Panc1 (cell line): ENCODE measurements at regions not wholly inside any gene's neighbourhood (a gene's known extent, or its start where the extent isn't known, plus 50 kb on each side); places are given as distances from the start of the nearest gene placed in this dataset.

Source experiments
- ATAC-seq: fragments of 200-7000 bp; cut with Tn5 transposase; 2 replicates; pipeline ENCODE4 v1.9.1; 2020; ENCODE audit warnings: mild to moderate bottlenecking, moderate library complexity
- BruUV-seq: library from RNA; stranded (reverse); fragments of 400-500 nt; replicated peaks from 2 replicates; lab custom pipeline; 2021; lab: Mats Ljungman, UMichigan
- CTCF ChIA-PET: fragments of 300-600 bp; sonication (Branson Sonifier 250); formaldehyde crosslinking; loops from one replicate; lab custom pipeline; 2022; ENCODE audit warnings: antibody characterized with exemption; lab: Charles Lee
- POLR2A ChIA-PET: fragments of 300-600 bp; sonication (Branson Sonifier 250); formaldehyde crosslinking; loops from one replicate; lab custom pipeline; 2022; ENCODE audit warnings: antibody characterized with exemption; lab: Charles Lee
- DNase-seq: peaks from one replicate; pipeline ENCODE4 v3.0.0-alpha.2; 2010; ENCODE audit warnings: low read depth, low spot score
- H3K27ac ChIP-seq: 2 replicates; pipeline ENCODE4 v1.5.1; 2011; ENCODE audit warnings: mild to moderate bottlenecking, low read length, inconsistent platforms
- H3K27me3 ChIP-seq: fragments of 200-500 bp; sonication (Bioruptor generic); 2 replicates; pipeline ENCODE4 v1.6.0; 2014; ENCODE audit warnings: low read length, inconsistent platforms; ENCODE audit not compliant: control insufficient read depth, insufficient read depth
- H3K36me3 ChIP-seq: fragments of 200-500 bp; sonication (Bioruptor generic); 2 replicates; pipeline ENCODE4 v1.5.1; 2014; ENCODE audit warnings: inconsistent platforms, mild to moderate bottlenecking, low read length, moderate library complexity; ENCODE audit not compliant: control insufficient read depth, insufficient read depth
- H3K4me1 ChIP-seq: 2 replicates; pipeline ENCODE4 v1.5.1; 2011; ENCODE audit warnings: inconsistent platforms, mild to moderate bottlenecking, low read length, moderate library complexity; ENCODE audit not compliant: control insufficient read depth, insufficient read depth
- H3K4me3 ChIP-seq, 2 experiments: 2 replicates each; pipeline ENCODE4 v1.5.1; 2011 to 2012; ENCODE audit warnings: low read depth in 2 of 2, low read length in 2 of 2, mild to moderate bottlenecking in 2 of 2, inconsistent platforms in 1 of 2, moderate library complexity in 1 of 2
- H3K9me3 ChIP-seq: fragments of 200-500 bp; sonication (Bioruptor generic); 2 replicates; pipeline ENCODE4 v1.5.1; 2014; ENCODE audit warnings: low read depth, mild to moderate bottlenecking, inconsistent platforms, low read length, moderate library complexity; ENCODE audit not compliant: control insufficient read depth, insufficient read depth
- POLR2AphosphoS5 ChIP-seq: IDR thresholded peaks from 2 replicates; pipeline ENCODE4 v1.6.1; 2012; ENCODE audit warnings: mild to moderate bottlenecking, low read depth, low read length, moderate library complexity
- SIN3A ChIP-seq: IDR thresholded peaks from 2 replicates; pipeline ENCODE4 v1.6.1; 2012; ENCODE audit warnings: low read depth, mild to moderate bottlenecking, low read length, moderate library complexity, borderline replicate concordance; ENCODE audit not compliant: insufficient read depth
- TCF7L2 ChIP-seq: IDR thresholded peaks from 2 replicates; pipeline ENCODE4 v1.6.1; 2011; ENCODE audit warnings: mild to moderate bottlenecking, low read depth, low read length, inconsistent platforms
- in situ Hi-C: cut with HindIII; loops from 2 replicates; pipeline ENCODE4 v1.10.0; 2016; ENCODE audit warnings: low sequenced_read_pairs, low pct_unique_long_range_greater_than_20kb
- intact Hi-C: fragments of 100-400 bp; cut with micrococcal nuclease; formaldehyde crosslinking; loops from one replicate; pipeline ENCODE4 v1.10.0; 2022; ENCODE audit not compliant: unreplicated experiment
- TF ChIP-seq, protein P1 (sequence below), 2 experiments: IDR thresholded peaks; 2 replicates each; pipeline ENCODE4 v1.6.1; 2011 to 2012; ENCODE audit warnings: low read depth in 2 of 2, control low read depth in 1 of 2, low read length in 1 of 2, mild to moderate bottlenecking in 1 of 2, moderate library complexity in 1 of 2; ENCODE audit not compliant: insufficient read depth in 1 of 2
- TF ChIP-seq, protein P2 (sequence below): fragments of 450-650 bp; IDR thresholded peaks from 2 replicates; pipeline ENCODE4 v1.5.1; 2017; ENCODE audit warnings: mild to moderate bottlenecking

DNA sequence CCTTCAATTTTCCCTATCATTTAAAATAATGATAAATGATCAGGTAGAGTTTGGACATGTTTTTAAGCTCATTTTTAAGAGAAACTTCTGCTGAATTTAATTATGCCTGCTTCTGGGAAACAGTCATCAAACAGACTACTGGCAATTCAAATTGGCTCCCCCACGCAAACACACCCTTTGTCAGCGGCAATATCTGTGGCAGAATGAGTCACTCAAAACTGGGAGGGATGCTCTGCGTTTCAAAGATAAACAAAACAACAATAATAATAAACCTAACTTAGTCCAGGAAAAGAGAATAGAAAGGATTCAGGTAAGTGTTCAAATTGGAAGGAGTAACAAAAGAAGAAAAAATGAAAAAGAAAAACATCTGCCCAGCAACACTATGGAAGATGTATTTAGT is 108.1 kb upstream of the ERCC4 start:
- Histone ChIP-seq H3K9me3 (no peaks in the 10 kb centered on the region), H3K27me3 (peaks cover 23% of the 10 kb centered on the region), H3K4me3 (no peak overlapping the region), H3K27ac (no peak overlapping the region), H3K4me1 (no peaks in the 10 kb centered on the region), H3K36me3 (no peaks in the 10 kb centered on the region)
- in situ Hi-C loops (no loop called here), intact Hi-C loops (no loop called here)
- BruUV-seq = no TSS peak
- ATAC-seq = no peak
- CTCF ChIA-PET = interaction anchor here (0.5 to 0.6 kb wide), 2 partner anchors 9 to 121 kb away, joined by 3 to 4 read pairs; no protein-coding TSS in a partner anchor
- TF ChIP-seq, protein P1, sequence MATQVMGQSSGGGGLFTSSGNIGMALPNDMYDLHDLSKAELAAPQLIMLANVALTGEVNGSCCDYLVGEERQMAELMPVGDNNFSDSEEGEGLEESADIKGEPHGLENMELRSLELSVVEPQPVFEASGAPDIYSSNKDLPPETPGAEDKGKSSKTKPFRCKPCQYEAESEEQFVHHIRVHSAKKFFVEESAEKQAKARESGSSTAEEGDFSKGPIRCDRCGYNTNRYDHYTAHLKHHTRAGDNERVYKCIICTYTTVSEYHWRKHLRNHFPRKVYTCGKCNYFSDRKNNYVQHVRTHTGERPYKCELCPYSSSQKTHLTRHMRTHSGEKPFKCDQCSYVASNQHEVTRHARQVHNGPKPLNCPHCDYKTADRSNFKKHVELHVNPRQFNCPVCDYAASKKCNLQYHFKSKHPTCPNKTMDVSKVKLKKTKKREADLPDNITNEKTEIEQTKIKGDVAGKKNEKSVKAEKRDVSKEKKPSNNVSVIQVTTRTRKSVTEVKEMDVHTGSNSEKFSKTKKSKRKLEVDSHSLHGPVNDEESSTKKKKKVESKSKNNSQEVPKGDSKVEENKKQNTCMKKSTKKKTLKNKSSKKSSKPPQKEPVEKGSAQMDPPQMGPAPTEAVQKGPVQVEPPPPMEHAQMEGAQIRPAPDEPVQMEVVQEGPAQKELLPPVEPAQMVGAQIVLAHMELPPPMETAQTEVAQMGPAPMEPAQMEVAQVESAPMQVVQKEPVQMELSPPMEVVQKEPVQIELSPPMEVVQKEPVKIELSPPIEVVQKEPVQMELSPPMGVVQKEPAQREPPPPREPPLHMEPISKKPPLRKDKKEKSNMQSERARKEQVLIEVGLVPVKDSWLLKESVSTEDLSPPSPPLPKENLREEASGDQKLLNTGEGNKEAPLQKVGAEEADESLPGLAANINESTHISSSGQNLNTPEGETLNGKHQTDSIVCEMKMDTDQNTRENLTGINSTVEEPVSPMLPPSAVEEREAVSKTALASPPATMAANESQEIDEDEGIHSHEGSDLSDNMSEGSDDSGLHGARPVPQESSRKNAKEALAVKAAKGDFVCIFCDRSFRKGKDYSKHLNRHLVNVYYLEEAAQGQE (IDR thresholded peaks at IDR 0.05; ENCODE audit: insufficient read depth in 1 of 2, low read depth in 2 of 2, low read length in 1 of 2) = no peak
- TF ChIP-seq SIN3A (no peak), TCF7L2 (no peak), POLR2AphosphoS5 (no peak)
- TF ChIP-seq, protein P2, sequence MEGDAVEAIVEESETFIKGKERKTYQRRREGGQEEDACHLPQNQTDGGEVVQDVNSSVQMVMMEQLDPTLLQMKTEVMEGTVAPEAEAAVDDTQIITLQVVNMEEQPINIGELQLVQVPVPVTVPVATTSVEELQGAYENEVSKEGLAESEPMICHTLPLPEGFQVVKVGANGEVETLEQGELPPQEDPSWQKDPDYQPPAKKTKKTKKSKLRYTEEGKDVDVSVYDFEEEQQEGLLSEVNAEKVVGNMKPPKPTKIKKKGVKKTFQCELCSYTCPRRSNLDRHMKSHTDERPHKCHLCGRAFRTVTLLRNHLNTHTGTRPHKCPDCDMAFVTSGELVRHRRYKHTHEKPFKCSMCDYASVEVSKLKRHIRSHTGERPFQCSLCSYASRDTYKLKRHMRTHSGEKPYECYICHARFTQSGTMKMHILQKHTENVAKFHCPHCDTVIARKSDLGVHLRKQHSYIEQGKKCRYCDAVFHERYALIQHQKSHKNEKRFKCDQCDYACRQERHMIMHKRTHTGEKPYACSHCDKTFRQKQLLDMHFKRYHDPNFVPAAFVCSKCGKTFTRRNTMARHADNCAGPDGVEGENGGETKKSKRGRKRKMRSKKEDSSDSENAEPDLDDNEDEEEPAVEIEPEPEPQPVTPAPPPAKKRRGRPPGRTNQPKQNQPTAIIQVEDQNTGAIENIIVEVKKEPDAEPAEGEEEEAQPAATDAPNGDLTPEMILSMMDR = no peak
- POLR2A ChIA-PET = no interaction called here
- DNase-seq = no peak

DNA sequence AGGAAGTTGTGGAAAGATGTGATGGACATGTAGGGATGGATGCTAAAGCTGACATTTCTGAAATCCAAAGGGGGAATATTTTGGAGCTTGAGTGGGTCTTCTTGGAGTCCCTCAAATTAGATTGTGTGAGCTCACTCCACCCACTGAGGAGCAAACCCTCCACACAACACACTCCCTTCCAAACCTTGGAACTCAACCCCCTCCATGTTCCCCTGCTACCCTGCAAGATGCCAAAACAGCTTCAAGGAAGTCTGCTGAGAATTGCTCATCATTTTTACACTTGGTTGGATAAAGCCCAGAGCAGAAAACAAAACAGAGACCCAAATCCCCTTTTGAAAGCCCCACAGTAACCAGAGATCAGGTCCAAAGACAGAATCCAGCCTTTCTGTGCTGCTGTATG is 103.3 kb upstream of the ERCC4 start:
- peaks cover 22% of the 10 kb centered on the region for H3K27me3 ChIP-seq
- CTCF ChIA-PET = no interaction called here
- DNase-seq = no peak
- no peaks in the 10 kb centered on the region for H3K4me1 ChIP-seq
- H3K9me3 ChIP-seq = no peaks in the 10 kb centered on the region
- in situ Hi-C loops (no loop called here), intact Hi-C loops (no loop called here)
- no peak overlapping the region for H3K4me3 ChIP-seq
- no TSS peak for BruUV-seq
- H3K36me3 ChIP-seq = no peaks in the 10 kb centered on the region
- POLR2A ChIA-PET = no interaction called here
- TF ChIP-seq, protein P1 (IDR thresholded peaks at IDR 0.05; ENCODE audit: insufficient read depth in 1 of 2, low read depth in 2 of 2, low read length in 1 of 2) = no peak
- no peak for TF ChIP-seq POLR2AphosphoS5
- TF ChIP-seq TCF7L2 = no peak
- TF ChIP-seq, protein P2 = no peak
- TF ChIP-seq SIN3A = no peak
- H3K27ac ChIP-seq = no peak overlapping the region
- ATAC-seq = no peak
